Activated T-helper 1 cell treated with anti-CD3 and anti-CD28 coated beads, Interleukin-12 subunit alpha, Interleukin-12 subunit beta, Interleukin-2, Interleukin-4 antibody, amounts not matched to agents 30 ng/mL and 10 ng/mL and 1 ng/mL, durations not matched to agents 14 hours and 24 hours and 36 hours (primary cell): ENCODE measurements at regions not wholly inside any gene's neighbourhood (a gene's known extent, or its start where the extent isn't known, plus 50 kb on each side); places are given as distances from the start of the nearest gene placed in this dataset.

Experiments
- DNase-seq: peaks from one replicate; pipeline ENCODE4 v3.0.0; 2021; ENCODE audit warnings: low spot score
- H3K27ac Mint-ChIP-seq: one replicate; pipeline ENCODE4 v1.8.0; 2021; ENCODE audit warnings: mild to moderate bottlenecking, mixed read lengths
- H3K27me3 Mint-ChIP-seq: one replicate; pipeline ENCODE4 v1.8.0; 2022; ENCODE audit warnings: mild to moderate bottlenecking, moderate library complexity, mixed read lengths; ENCODE audit not compliant: insufficient read depth
- H3K36me3 Mint-ChIP-seq: one replicate; pipeline ENCODE4 v1.8.0; 2021; ENCODE audit warnings: low read depth, mixed read lengths
- H3K4me1 Mint-ChIP-seq: one replicate; pipeline ENCODE4 v1.8.0; 2021; ENCODE audit warnings: low read depth, mixed read lengths
- H3K4me3 Mint-ChIP-seq: one replicate; pipeline ENCODE4 v1.8.0; 2021; ENCODE audit warnings: mild to moderate bottlenecking, moderate library complexity, mixed read lengths
- H3K9me3 Mint-ChIP-seq: one replicate; pipeline ENCODE4 v1.8.0; 2021; ENCODE audit warnings: mixed read lengths
- intact Hi-C: fragments of 100-400 bp; cut with micrococcal nuclease; formaldehyde crosslinking; loops from one replicate; pipeline ENCODE4 v1.15.1; 2024

DNA sequence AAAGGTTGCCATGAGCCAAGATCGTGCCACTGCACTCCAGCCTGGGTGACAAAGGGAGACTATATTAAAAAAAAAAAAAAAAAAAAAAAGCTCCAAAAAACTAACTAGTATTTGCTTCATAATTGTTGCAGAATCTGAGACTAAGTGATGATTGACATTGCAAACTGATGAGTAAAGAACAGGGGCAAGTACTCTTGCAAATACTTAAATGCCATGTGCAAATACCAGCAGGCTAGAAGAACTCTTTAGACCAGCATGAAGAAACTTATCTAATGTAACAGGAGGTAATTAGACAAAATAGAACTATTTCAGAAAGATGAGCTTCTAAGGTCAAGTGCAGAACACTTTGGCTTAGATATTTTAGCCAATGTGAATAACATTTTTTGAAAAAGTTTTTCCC, 1368.1 kb downstream of the EFNB2 start:
- Mint-ChIP-seq H3K9me3 (no peaks in the 10 kb centered on the region), H3K27ac (no peak overlapping the region), H3K4me3 (no peak overlapping the region), H3K36me3 (no peaks in the 10 kb centered on the region), H3K27me3 (no peaks in the 10 kb centered on the region), H3K4me1 (no peaks in the 10 kb centered on the region)
- intact Hi-C loops, result no loop called here
- no peak for DNase-seq

DNA sequence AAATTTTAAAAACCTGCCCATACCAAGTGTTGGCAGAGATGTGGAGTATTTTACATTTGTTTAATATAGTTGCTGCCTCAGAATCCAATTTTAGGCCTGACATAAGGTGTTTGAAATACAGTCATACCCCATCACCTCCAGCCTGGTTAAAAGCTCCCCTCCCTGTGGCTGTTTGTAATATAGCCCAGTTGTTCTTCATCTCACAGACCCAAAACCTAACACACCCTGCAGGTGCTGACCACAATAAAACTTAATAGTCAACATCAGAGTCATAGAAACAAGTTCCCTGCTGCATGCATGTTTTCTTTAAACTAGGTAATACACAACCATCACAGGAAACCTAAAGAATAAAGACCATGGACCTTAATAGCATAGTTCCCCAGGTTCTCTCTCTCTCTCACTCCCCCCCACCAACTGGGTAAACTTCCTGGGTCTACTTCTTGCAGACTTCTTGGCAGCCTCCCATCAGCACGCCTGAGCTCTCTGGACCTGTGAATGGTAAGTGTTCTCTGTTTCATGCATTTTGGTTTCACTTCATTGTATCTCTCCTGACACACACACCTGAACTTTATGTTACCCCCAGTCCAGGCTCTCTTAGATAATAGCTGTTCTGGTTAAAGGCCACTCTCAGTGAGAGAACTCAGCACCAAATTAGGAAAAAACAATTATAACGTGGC, 1369.9 kb downstream of the EFNB2 start:
- no peak overlapping the region for H3K27ac Mint-ChIP-seq
- no peaks in the 10 kb centered on the region for H3K36me3 Mint-ChIP-seq
- intact Hi-C loops, result no loop called here
- DNase-seq, result no peak
- no peaks in the 10 kb centered on the region for H3K4me1 Mint-ChIP-seq
- no peaks in the 10 kb centered on the region for H3K9me3 Mint-ChIP-seq
- no peaks in the 10 kb centered on the region for H3K27me3 Mint-ChIP-seq
- H3K4me3 Mint-ChIP-seq, result no peak overlapping the region

DNA sequence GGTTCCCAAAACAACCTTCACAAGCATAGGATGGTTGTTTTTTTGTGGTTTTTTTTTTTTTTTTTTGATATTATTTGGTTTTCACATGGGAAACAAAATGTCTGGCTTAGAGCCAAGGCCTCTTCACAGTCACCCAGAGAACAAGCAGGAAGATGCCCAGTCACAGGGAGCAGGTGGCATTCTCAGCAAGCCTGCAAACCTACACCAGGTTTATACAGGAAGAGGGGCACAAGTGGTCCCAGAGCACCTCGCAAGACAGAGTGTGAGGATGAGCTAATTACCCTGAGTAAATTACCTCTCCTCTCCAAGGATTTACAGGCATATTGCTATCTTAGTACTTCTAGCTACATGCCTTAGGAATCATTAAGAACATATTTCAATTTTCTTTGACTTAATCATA, 1375.6 kb downstream of the EFNB2 start:
- no peaks in the 10 kb centered on the region for H3K36me3 Mint-ChIP-seq
- H3K4me3 Mint-ChIP-seq, result no peak overlapping the region
- no peak for DNase-seq
- no peaks in the 10 kb centered on the region for H3K4me1 Mint-ChIP-seq
- H3K27me3 Mint-ChIP-seq, result no peaks in the 10 kb centered on the region
- intact Hi-C loops, result no loop called here
- H3K27ac Mint-ChIP-seq, result no peak overlapping the region
- no peaks in the 10 kb centered on the region for H3K9me3 Mint-ChIP-seq

DNA sequence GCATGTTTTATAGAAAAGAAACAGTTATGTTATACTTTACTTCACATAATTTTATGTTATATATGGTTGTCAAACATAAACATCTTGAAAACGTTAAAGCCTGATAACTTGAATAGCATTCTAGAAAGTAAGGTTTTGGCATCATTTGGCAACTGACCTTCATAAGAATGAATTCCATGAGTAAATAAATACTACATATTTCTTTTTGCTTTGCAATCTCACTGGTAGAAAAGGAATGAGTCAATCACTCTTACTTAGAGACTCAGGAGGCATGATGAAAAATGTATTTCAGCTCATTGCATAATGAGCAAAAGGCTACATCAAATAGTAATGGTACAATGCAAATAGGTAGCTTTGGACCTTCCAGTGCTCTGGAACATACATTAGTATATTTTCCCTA, 1381.9 kb downstream of the EFNB2 start:
- H3K9me3 Mint-ChIP-seq, result no peaks in the 10 kb centered on the region
- DNase-seq, result no peak
- H3K36me3 Mint-ChIP-seq, result no peaks in the 10 kb centered on the region
- intact Hi-C loops, result no loop called here
- no peak overlapping the region for H3K27ac Mint-ChIP-seq
- no peak overlapping the region for H3K4me3 Mint-ChIP-seq
- H3K27me3 Mint-ChIP-seq, result peaks cover 2% of the 10 kb centered on the region
- H3K4me1 Mint-ChIP-seq, result no peaks in the 10 kb centered on the region

DNA sequence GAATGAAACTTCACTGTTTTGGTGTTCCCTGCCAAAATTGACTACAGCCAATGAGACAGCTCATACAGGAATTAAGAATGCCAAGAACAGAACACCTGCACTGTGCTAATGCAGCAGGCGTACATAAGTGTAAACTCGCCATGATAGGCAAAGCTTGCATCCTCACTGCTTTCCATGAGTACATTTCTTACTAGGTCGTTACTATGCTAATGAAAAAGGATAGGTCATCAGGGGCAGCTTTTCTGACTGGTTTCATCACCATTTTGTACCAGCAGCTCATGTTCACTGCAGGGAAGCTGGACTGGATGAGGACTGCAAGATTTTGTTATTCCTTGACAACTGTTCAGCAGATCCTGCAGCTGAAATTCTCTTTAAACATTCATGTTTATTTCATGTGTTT, 1383.8 kb downstream of the EFNB2 start:
- Mint-ChIP-seq H3K4me3 (no peak overlapping the region), H3K9me3 (no peaks in the 10 kb centered on the region), H3K4me1 (no peaks in the 10 kb centered on the region), H3K27me3 (peaks cover 2% of the 10 kb centered on the region), H3K27ac (no peak overlapping the region), H3K36me3 (no peaks in the 10 kb centered on the region)
- intact Hi-C loops, result no loop called here
- DNase-seq, result no peak

DNA sequence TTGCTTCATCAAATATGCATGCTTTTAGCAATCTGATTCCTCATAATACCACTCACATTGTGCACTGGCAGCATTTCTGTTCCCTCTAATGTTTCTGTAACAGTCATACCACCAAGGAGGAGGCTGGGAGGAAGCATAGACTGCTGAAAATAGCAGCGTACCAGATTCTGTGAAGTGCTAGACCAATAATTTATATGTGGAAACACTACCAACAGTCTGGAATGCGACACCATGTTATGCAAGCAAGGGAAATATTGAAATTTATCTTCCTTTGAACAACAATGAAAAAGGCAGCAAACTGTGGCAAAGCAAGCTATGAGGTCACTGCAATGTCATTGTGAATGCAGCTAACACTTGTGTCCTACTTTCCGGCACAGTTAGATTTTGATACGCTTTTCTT, 1388.0 kb downstream of the EFNB2 start:
- Mint-ChIP-seq H3K4me1 (no peaks in the 10 kb centered on the region), H3K27me3 (no peaks in the 10 kb centered on the region), H3K27ac (no peak overlapping the region), H3K36me3 (no peaks in the 10 kb centered on the region), H3K4me3 (no peak overlapping the region), H3K9me3 (no peaks in the 10 kb centered on the region)
- intact Hi-C loops, result no loop called here
- no peak for DNase-seq

DNA sequence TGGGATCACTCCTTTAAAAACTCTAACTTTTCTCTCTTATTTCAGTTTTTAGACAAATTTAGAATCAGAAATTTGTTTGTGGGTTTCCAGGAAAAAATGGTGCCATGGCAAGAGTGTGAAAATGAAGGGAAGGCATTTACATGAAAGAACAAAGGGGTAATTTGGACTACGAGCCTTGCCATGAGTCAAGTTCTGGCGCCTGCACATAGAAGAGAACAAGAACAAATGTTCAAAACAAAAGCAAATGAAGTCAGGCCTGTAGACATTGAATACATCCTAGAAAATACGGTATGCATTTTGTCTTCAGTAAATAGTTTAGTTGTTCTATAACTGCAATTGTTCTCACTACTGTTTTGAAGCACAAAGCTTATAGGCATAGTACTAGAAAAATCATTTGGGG, 1390.5 kb downstream of the EFNB2 start:
- peaks cover 9% of the 10 kb centered on the region for H3K4me1 Mint-ChIP-seq
- H3K27me3 Mint-ChIP-seq, result no peaks in the 10 kb centered on the region
- H3K9me3 Mint-ChIP-seq, result no peaks in the 10 kb centered on the region
- H3K27ac Mint-ChIP-seq, result no peak overlapping the region
- no peaks in the 10 kb centered on the region for H3K36me3 Mint-ChIP-seq
- no peak overlapping the region for H3K4me3 Mint-ChIP-seq
- no peak for DNase-seq
- intact Hi-C loops, result no loop called here

DNA sequence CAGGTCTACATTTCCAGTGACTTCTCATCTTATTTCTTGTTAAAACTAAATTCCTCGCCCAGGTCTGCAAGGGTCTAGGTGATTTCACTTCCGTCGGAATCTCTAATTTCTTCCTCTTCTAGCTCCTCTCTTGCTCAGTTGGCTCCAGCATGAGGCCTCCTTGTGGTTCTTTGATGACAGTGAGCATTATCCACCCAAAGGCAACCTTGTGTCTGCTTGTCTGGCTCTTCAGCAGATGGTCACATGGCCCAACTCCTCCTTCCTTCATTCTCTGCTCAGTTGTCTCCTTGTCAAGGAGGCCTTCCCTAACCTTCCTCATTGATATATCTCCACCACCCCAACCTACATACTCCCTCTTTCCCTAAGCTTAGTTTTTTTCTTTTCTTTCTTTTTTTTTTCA, 1391.4 kb downstream of the EFNB2 start:
- intact Hi-C loops, result no loop called here
- no peaks in the 10 kb centered on the region for H3K27me3 Mint-ChIP-seq

DNA sequence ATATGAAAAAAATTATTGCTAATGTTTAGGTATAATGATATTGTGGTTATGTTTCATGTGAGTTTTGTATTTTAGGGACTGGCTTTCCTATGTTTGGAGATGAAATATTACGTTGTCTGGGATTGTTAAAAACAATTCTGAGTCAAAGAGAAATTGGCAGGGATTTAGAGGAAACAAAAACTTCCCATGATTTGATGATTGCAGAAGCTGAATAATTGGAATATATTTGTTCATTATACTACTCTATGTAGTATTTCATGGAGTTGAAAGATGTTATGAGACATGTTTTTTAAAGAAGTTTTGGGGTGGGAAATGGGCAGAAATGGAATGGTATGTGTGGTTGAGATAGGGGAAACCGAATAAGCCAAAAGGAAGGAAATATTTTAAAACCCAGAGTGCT, 1392.9 kb downstream of the EFNB2 start:
- peaks cover 20% of the 10 kb centered on the region for H3K4me1 Mint-ChIP-seq
- no peaks in the 10 kb centered on the region for H3K27me3 Mint-ChIP-seq
- no peak for DNase-seq
- no peaks in the 10 kb centered on the region for H3K9me3 Mint-ChIP-seq
- H3K4me3 Mint-ChIP-seq, result no peak overlapping the region
- intact Hi-C loops, result no loop called here
- H3K27ac Mint-ChIP-seq, result no peak overlapping the region
- H3K36me3 Mint-ChIP-seq, result no peaks in the 10 kb centered on the region

More for the DNA sequence above, 1391.4 kb downstream of the EFNB2 start:
- Mint-ChIP-seq H3K4me3 (no peak overlapping the region), H3K4me1 (peaks cover 18% of the 10 kb centered on the region), H3K36me3 (no peaks in the 10 kb centered on the region), H3K9me3 (no peaks in the 10 kb centered on the region), H3K27ac (no peak overlapping the region)
- DNase-seq, result no peak

DNA sequence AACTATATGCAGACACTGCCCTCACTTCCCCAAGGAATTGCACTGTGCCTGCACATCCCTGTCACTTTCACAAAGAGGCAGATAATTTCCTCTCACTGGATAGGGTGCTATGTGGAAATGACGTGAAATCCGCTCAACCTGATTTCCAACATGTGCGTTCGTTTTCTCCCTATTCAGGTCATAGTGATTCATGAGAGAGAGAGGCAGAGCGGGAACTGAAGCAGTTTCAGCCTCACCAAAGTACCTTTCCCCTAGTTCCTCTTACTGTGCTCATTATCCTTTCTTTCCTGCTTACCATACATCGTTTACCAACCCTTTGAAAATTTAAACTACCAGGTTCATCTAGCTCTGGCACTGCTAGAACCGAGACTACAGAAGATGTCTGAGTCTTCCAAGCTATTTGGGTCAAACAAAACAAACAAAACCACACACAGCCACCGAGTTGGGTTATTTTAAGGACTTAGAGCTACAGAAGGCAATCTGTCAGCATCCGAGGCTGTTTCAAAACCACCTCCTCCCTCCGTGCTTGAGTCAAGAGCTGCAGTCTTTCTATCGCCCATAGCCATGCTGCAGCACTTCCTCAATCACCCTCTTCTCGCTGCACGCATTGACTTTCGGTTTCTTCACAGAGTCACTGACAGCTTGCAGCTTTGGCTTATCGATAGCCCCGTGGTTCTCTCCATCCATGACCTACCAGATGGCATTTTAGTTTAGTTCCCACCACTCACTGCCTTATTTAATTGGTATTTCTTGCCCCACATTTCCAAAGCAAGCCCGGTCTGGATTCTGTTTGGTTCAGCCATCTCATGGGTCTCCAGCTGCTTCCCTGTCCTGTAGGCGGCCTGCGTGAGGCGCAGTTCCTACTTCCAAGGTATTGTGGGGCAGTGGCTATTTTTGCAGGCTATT, 1395.8 kb downstream of the EFNB2 start:
- H3K36me3 Mint-ChIP-seq, result no peaks in the 10 kb centered on the region
- H3K4me1 Mint-ChIP-seq, result peaks cover 20% of the 10 kb centered on the region
- peak overlapping the region; percentile 88 for H3K4me3 Mint-ChIP-seq
- no peaks in the 10 kb centered on the region for H3K9me3 Mint-ChIP-seq
- peak overlapping the region; percentile 96 for H3K27ac Mint-ChIP-seq
- intact Hi-C loops, result loop anchor here (10.0 kb wide), 2 partner anchors 1395 to 1425 kb away; partner anchors contain the start of genes ARGLU1 and EFNB2
- DNase-seq, result peak; percentile 59
- peaks cover 4% of the 10 kb centered on the region for H3K27me3 Mint-ChIP-seq

DNA sequence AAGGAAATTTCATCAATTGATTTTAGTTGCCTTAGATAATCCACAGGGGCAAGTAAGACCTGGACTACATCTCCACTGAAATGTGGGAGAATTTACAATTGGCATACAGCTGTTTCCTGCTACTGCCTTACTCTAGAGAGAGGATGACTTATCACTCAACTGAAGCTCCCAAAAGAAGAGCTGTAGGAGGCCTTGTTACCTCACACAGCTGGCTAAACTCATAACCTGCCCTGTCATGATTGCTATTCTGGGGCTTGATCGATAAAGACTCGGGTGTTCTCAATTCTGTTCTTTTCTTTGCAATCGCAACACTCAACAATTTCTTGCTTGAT, 1396.4 kb downstream of the EFNB2 start:
- Mint-ChIP-seq H3K27me3 (peaks cover 4% of the 10 kb centered on the region), H3K4me1 (peaks cover 20% of the 10 kb centered on the region), H3K9me3 (no peaks in the 10 kb centered on the region), H3K4me3 (peak overlapping the region; percentile 88), H3K27ac (peak overlapping the region; percentile 96), H3K36me3 (no peaks in the 10 kb centered on the region)
- intact Hi-C loops, result loop anchor here (10.0 kb wide), 2 partner anchors 1396 to 1426 kb away; partner anchors contain the start of genes ARGLU1 and EFNB2
- DNase-seq, result no peak

DNA sequence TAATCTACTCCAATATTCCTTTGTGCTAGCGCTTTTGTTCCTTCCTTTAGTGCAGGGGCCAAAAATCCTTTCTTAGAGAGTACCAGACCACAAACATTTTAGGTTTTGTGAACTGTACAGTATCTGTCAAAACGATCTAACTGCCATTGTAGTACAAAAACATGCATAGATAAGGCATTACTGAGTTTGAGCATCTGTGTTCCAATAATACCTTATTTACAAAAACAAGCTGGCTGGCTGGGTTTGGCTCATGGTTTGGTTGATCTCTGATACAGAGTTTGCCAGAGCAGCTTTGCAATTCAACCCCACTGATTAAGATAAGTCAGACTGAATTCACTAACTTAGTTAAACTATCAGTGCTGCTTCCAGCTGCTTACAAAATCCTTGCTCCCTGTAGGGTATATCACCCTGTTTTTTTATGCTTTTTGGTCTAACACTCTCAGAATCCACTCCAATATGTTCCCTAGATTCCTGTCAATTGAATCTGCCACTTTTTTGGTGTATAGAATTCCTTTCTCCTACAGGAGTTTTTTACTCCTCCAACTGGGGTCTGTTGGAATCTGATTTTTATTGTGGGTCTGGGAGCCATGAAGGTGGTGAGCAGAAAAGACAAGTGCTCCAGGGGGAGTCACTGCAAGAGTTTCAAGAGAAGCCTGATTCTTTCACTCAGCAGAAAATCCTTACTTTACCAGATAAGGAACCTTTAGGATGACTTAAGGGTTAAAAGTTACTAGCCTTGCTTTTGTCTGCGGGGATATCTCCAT, 1399.4 kb downstream of the EFNB2 start:
- no peak overlapping the region for H3K4me3 Mint-ChIP-seq
- H3K36me3 Mint-ChIP-seq, result no peaks in the 10 kb centered on the region
- H3K9me3 Mint-ChIP-seq, result no peaks in the 10 kb centered on the region
- no peak overlapping the region for H3K27ac Mint-ChIP-seq
- no peak for DNase-seq
- peaks cover 20% of the 10 kb centered on the region for H3K4me1 Mint-ChIP-seq
- intact Hi-C loops, result loop anchor here (10.0 kb wide), 2 partner anchors 1399 to 1429 kb away; partner anchors contain the start of genes ARGLU1 and EFNB2
- peaks cover 4% of the 10 kb centered on the region for H3K27me3 Mint-ChIP-seq

DNA sequence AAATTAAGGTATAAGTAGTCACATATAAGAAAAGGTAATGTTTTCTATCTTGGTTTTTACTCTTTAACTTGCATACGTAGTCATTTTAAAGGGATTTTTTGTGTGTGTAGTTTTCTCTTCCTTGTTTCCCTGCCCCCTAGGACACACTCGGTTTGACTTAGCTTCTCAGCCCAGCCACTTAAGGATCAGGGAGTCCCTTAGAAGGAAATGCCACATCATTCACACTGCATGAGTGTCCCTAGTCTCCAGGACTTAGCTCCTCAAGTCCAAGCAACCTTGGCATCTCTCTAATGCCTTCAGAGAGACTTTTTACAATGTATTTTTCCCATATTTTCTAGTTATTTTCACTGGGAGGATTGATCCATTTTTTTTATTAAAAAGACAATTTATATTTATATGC, 1407.7 kb downstream of the EFNB2 start:
- Mint-ChIP-seq H3K36me3 (no peaks in the 10 kb centered on the region), H3K4me3 (no peak overlapping the region), H3K4me1 (no peaks in the 10 kb centered on the region), H3K9me3 (no peaks in the 10 kb centered on the region), H3K27ac (no peak overlapping the region), H3K27me3 (no peaks in the 10 kb centered on the region)
- intact Hi-C loops, result no loop called here
- DNase-seq, result no peak
